HepG2 (cell line): ENCODE measurements at regions not wholly inside any gene's neighbourhood (a gene's known extent, or its start where the extent isn't known, plus 50 kb on each side); places are given as distances from the start of the nearest gene placed in this dataset.

Experiments used
- ATAC-seq: fragments of 200-7000 bp; cut with Tn5 transposase; 3 replicates; pipeline ENCODE4 v1.9.1; 2020; ENCODE audit warnings: mild to moderate bottlenecking, moderate library complexity
- BruUV-seq: library from RNA; stranded (reverse); fragments of 400-500 nt; replicated peaks from 2 replicates; lab custom pipeline; 2021; lab: Mats Ljungman, UMichigan
- CTCF ChIA-PET: fragments of 300-600 bp; formaldehyde crosslinking; extraction: SDS; loops from one replicate; lab custom pipeline; 2021; ENCODE audit warnings: low total read pairs, inconsistent platforms, low intra/inter-chr PET ratio; lab: Yijun Ruan, JAX
- POLR2A ChIA-PET: fragments of 350-600 bp; sonication (Branson Sonifier 250); formaldehyde crosslinking; loops from one replicate; lab custom pipeline; 2020; ENCODE audit warnings: antibody characterized with exemption, inconsistent platforms; lab: Yijun Ruan, JAX
- DNase-seq: peaks from one replicate; pipeline ENCODE4 v3.0.0-alpha.2; 2015; ENCODE audit warnings: low spot score
- FAIRE-seq: peaks from 3 replicates; lab custom pipeline; 2011; peaks lifted over from hg19 to GRCh38; lab: Jason Lieb, UNC
- H2AFZ ChIP-seq: one replicate; pipeline ENCODE4 v1.6.1; 2011; ENCODE audit warnings: low read length, inconsistent platforms
- H3K27ac ChIP-seq: fragments of 300-600 bp; 3 replicates; pipeline ENCODE4 v1.8.0; 2011; ENCODE audit warnings: mixed run types, mild to moderate bottlenecking, mixed read lengths, low read length, inconsistent platforms; ENCODE audit not compliant: insufficient read depth; ENCODE audit errors: extremely low read length
- H3K27me3 ChIP-seq, 2 experiments: fragments of 200-600 bp in 1 of 2; 2 replicates in 1 of 2; 3 replicates in 1 of 2; pipeline versions ENCODE4 v1.6.0 to v1.8.0; 2011; ENCODE audit warnings: low read length in 2 of 2, mild to moderate bottlenecking in 2 of 2, moderate library complexity in 2 of 2, inconsistent platforms in 1 of 2; ENCODE audit not compliant: insufficient read depth in 2 of 2, control insufficient read depth in 1 of 2
- H3K36me3 ChIP-seq, 2 experiments: fragments of 200-600 bp in 1 of 2; replicated peaks in 1 of 2; 2 replicates in 1 of 2; 3 replicates in 1 of 2; pipeline versions ENCODE4 v1.5.1 to v1.8.0; 2011; ENCODE audit warnings: low read length in 2 of 2, inconsistent platforms in 1 of 2; ENCODE audit not compliant: insufficient read depth in 2 of 2, control insufficient read depth in 1 of 2
- H3K4me1 ChIP-seq: 2 replicates; pipeline ENCODE4 v1.5.1; 2012; ENCODE audit warnings: low read length, inconsistent platforms; ENCODE audit not compliant: insufficient read depth
- H3K4me2 ChIP-seq: 2 replicates; pipeline ENCODE4 v1.6.0; 2011; ENCODE audit warnings: low read depth, low read length, inconsistent platforms
- H3K4me3 ChIP-seq, 3 experiments: fragments of 200-600 bp in 1 of 3; sonication (generic), shearing (Covaris generic) in 1 of 3; replicated peaks in 1 of 3; 2 replicates each; pipeline ENCODE4 v1.5.1; 2011 to 2016; ENCODE audit warnings: low read length in 3 of 3, inconsistent platforms in 2 of 3, low read depth in 2 of 3, mild to moderate bottlenecking in 2 of 3, control low read depth in 1 of 3, mixed read lengths in 1 of 3; ENCODE audit not compliant: insufficient read depth in 1 of 3
- H3K79me2 ChIP-seq: one replicate; pipeline ENCODE4 v1.6.1; 2011; ENCODE audit warnings: low read length, inconsistent platforms; ENCODE audit not compliant: insufficient read depth
- H3K9ac ChIP-seq: 2 replicates; pipeline ENCODE4 v1.6.0; 2011; ENCODE audit warnings: mild to moderate bottlenecking, low read depth, low read length, inconsistent platforms; ENCODE audit not compliant: insufficient read depth
- H3K9me3 ChIP-seq: 2 replicates; pipeline ENCODE4 v1.5.1; 2012; ENCODE audit warnings: mild to moderate bottlenecking, low read length
- H4K20me1 ChIP-seq: 2 replicates; pipeline ENCODE4 v1.6.0; 2011; ENCODE audit warnings: inconsistent platforms, mild to moderate bottlenecking, low read length, moderate library complexity; ENCODE audit not compliant: insufficient read depth
- ATAD3A ChIP-seq: sonication (generic); formaldehyde crosslinking; IDR thresholded peaks from 2 replicates; pipeline ENCODE4 v1.4.0; 2020; ENCODE audit warnings: missing genetic modification reagents
- FOXA3 ChIP-seq: IDR thresholded peaks from 2 replicates; pipeline ENCODE4 v1.6.1; 2016; ENCODE audit warnings: missing genetic modification reagents, missing compliant biosample characterization
- JUN ChIP-seq: sonication (generic); formaldehyde crosslinking; IDR thresholded peaks from 2 replicates; pipeline ENCODE4 v1.4.0; 2020; ENCODE audit warnings: mild to moderate bottlenecking, missing genetic modification reagents
- RBM39 ChIP-seq: fragments of 200-400 bp; formaldehyde crosslinking; IDR thresholded peaks from one replicate; pipeline ENCODE4 v1.6.1; 2018; ENCODE audit warnings: antibody characterized with exemption, mild to moderate bottlenecking, low read depth, low read length; ENCODE audit not compliant: poor library complexity, severe bottlenecking
- TRIM24 ChIP-seq: sonication (generic); formaldehyde crosslinking; IDR thresholded peaks from 2 replicates; pipeline ENCODE4 v1.8.0; 2022; ENCODE audit warnings: mild to moderate bottlenecking, missing genetic modification reagents
- ZNF790 ChIP-seq: sonication (generic); formaldehyde crosslinking; IDR thresholded peaks from 2 replicates; pipeline ENCODE4 v1.8.0; 2022; ENCODE audit warnings: missing genetic modification reagents, mild to moderate bottlenecking, borderline replicate concordance
- WGBS: methylation state at CpG from one replicate; pipeline ENCODE4 v1.1.6; 2017; ENCODE audit warnings: low lambda C conversion rate; 5-methylcytosine and 5-hydroxymethylcytosine counted together
- in situ Hi-C: cut with HindIII; loops from 2 replicates; pipeline ENCODE4 v1.10.0; 2017; ENCODE audit warnings: low pct_unique_long_range_greater_than_20kb; ENCODE audit not compliant: extremely low pct_ligation_motif_present
- intact Hi-C: fragments of 100-400 bp; cut with micrococcal nuclease; formaldehyde crosslinking; loops from one replicate; pipeline ENCODE4 v1.10.0; 2022; ENCODE audit not compliant: unreplicated experiment
- TF ChIP-seq, protein P1 (sequence below): sonication (generic); formaldehyde crosslinking; IDR thresholded peaks from 2 replicates; pipeline ENCODE4 v1.5.1; 2020; ENCODE audit warnings: missing genetic modification reagents, mild to moderate bottlenecking, borderline replicate concordance
- TF ChIP-seq, protein P2 (sequence below): sonication (generic); formaldehyde crosslinking; IDR thresholded peaks from 2 replicates; pipeline ENCODE4 v1.4.0; 2020; ENCODE audit warnings: missing genetic modification reagents
- TF ChIP-seq, protein P3 (sequence below): sonication (generic); formaldehyde crosslinking; IDR thresholded peaks from 2 replicates; pipeline ENCODE4 v1.5.1; 2020; ENCODE audit warnings: missing genetic modification reagents, mild to moderate bottlenecking, borderline replicate concordance

DNA sequence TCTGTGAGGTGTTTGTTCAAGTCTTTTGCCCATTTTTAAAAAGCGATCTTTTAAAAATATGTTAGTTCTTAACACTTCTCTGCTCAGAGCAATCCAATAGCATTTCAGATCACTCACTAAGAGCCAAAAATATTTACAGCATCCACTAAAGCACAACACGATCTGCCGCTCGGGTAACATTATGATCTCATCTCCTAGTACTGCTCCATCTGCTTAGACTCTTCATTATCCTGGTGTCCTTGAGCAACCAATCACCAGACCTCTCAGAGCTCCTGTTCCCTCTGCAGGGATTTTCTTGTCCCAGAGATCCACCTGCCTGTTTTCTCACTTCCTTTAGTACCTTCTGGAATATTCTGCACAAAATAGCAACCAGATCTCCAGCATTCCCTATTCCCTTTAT is 235.3 kb upstream of the ESRRG start:
- Histone ChIP-seq H3K9ac (no peak overlapping the region), H3K27me3 (no peaks in the 10 kb centered on the region; a peak in 1 of 5 replicates), H3K4me3 (no peak overlapping the region), H2AFZ (no peak overlapping the region), H3K4me2 (no peak overlapping the region), H3K9me3 (no peaks in the 10 kb centered on the region), H3K27ac (no peak overlapping the region), H3K4me1 (no peaks in the 10 kb centered on the region), H3K79me2 (no peaks in the 10 kb centered on the region), H3K36me3 (no peaks in the 10 kb centered on the region), H4K20me1 (no peaks in the 10 kb centered on the region)
- BruUV-seq = no TSS peak
- ChIA-PET CTCF (no interaction called here), POLR2A (no interaction called here)
- DNase-seq (no peak), ATAC-seq (no peak), FAIRE-seq (no peak)
- in situ Hi-C loops (no loop called here), intact Hi-C loops (no loop called here)
- TF ChIP-seq FOXA3 = no peak
- no peak for TF ChIP-seq ATAD3A (CRISPR knock-in tag)
- TF ChIP-seq, protein P1, sequence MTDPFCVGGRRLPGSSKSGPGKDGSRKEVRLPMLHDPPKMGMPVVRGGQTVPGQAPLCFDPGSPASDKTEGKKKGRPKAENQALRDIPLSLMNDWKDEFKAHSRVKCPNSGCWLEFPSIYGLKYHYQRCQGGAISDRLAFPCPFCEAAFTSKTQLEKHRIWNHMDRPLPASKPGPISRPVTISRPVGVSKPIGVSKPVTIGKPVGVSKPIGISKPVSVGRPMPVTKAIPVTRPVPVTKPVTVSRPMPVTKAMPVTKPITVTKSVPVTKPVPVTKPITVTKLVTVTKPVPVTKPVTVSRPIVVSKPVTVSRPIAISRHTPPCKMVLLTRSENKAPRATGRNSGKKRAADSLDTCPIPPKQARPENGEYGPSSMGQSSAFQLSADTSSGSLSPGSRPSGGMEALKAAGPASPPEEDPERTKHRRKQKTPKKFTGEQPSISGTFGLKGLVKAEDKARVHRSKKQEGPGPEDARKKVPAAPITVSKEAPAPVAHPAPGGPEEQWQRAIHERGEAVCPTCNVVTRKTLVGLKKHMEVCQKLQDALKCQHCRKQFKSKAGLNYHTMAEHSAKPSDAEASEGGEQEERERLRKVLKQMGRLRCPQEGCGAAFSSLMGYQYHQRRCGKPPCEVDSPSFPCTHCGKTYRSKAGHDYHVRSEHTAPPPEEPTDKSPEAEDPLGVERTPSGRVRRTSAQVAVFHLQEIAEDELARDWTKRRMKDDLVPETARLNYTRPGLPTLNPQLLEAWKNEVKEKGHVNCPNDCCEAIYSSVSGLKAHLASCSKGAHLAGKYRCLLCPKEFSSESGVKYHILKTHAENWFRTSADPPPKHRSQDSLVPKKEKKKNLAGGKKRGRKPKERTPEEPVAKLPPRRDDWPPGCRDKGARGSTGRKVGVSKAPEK (CRISPR knock-in tag) = no peak
- TF ChIP-seq, protein P2, sequence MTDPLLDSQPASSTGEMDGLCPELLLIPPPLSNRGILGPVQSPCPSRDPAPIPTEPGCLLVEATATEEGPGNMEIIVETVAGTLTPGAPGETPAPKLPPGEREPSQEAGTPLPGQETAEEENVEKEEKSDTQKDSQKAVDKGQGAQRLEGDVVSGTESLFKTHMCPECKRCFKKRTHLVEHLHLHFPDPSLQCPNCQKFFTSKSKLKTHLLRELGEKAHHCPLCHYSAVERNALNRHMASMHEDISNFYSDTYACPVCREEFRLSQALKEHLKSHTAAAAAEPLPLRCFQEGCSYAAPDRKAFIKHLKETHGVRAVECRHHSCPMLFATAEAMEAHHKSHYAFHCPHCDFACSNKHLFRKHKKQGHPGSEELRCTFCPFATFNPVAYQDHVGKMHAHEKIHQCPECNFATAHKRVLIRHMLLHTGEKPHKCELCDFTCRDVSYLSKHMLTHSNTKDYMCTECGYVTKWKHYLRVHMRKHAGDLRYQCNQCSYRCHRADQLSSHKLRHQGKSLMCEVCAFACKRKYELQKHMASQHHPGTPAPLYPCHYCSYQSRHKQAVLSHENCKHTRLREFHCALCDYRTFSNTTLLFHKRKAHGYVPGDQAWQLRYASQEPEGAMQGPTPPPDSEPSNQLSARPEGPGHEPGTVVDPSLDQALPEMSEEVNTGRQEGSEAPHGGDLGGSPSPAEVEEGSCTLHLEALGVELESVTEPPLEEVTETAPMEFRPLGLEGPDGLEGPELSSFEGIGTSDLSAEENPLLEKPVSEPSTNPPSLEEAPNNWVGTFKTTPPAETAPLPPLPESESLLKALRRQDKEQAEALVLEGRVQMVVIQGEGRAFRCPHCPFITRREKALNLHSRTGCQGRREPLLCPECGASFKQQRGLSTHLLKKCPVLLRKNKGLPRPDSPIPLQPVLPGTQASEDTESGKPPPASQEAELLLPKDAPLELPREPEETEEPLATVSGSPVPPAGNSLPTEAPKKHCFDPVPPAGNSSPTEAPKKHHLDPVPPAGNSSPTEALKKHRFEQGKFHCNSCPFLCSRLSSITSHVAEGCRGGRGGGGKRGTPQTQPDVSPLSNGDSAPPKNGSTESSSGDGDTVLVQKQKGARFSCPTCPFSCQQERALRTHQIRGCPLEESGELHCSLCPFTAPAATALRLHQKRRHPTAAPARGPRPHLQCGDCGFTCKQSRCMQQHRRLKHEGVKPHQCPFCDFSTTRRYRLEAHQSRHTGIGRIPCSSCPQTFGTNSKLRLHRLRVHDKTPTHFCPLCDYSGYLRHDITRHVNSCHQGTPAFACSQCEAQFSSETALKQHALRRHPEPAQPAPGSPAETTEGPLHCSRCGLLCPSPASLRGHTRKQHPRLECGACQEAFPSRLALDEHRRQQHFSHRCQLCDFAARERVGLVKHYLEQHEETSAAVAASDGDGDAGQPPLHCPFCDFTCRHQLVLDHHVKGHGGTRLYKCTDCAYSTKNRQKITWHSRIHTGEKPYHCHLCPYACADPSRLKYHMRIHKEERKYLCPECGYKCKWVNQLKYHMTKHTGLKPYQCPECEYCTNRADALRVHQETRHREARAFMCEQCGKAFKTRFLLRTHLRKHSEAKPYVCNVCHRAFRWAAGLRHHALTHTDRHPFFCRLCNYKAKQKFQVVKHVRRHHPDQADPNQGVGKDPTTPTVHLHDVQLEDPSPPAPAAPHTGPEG (CRISPR knock-in tag) = no peak
- no peak for TF ChIP-seq ZNF790 (CRISPR knock-in tag)
- TF ChIP-seq TRIM24 (CRISPR knock-in tag) = no peak
- TF ChIP-seq, protein P3, sequence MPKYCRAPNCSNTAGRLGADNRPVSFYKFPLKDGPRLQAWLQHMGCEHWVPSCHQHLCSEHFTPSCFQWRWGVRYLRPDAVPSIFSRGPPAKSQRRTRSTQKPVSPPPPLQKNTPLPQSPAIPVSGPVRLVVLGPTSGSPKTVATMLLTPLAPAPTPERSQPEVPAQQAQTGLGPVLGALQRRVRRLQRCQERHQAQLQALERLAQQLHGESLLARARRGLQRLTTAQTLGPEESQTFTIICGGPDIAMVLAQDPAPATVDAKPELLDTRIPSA (CRISPR knock-in tag) = no peak
- TF ChIP-seq RBM39 = no peak
- no peak for TF ChIP-seq JUN (CRISPR knock-in tag)
- WGBS = 26% methylated on average over 4 of the region's 4 CpGs
